ENCODE measurements at regions not wholly inside any gene's neighbourhood (a gene's known extent, or its start where the extent isn't known, plus 50 kb on each side); places are given as distances from the start of the nearest gene placed in this dataset.
"Not testable (repeated sequence)": the region's sequence is repeated elsewhere in the genome, so short reads cannot be mapped to it uniquely, and the experiment has no call there.

DNA sequence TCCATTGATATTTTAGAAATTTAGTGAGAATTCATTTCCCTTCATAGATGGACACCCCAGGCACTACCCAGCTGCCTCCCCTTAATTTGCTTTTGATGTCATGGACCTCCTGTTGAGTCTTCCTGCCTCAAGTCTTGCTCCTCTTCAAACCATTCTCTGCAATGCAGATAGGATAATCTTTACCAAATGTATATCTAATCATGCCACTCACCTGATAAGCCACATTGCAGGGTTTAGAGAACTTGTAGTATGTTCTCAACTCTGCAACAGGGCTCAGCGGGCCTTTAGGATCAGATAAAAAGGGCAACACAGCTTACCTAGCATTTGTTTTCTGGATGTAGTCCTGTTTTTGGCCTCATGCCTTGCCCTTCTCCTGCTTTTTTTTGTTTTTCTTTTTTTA lies 234.5 kb downstream of the EMP1 start:
- DNase-seq: no peak

DNA sequence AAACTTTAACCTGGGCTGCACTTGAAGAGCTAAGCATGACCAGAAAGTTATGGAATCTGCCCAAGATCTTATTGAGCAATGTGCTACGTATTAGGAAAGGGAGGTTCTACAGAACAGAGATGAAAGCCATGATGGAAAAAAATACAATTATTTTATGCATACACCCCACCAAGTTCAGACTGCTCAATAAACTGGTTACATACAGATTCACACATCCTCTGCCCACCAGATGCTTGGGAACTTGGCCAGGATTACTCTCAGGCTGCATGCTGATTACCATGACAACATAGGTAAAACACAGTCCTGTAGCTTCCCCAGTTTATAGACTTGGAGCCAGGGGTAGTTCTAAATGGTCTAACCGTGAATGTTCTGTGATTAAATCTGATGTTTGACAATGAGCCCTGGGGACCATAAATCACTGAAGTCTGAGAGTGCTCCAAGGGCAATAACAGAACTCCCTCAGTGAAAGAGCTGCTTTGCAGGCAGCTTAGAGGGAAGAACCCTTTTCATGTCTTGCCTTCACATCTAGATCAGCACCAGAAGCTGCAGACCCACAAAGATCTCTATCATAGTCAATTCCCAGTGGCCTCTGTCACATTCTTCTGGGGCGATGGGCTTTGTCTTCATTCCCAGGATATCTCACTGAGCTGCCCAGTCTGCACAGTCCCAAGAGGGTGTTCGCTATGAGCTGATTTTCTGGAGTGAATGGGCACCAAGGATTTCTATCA lies 232.2 kb downstream of the EMP1 start:
- DNase-seq: no peak

DNA sequence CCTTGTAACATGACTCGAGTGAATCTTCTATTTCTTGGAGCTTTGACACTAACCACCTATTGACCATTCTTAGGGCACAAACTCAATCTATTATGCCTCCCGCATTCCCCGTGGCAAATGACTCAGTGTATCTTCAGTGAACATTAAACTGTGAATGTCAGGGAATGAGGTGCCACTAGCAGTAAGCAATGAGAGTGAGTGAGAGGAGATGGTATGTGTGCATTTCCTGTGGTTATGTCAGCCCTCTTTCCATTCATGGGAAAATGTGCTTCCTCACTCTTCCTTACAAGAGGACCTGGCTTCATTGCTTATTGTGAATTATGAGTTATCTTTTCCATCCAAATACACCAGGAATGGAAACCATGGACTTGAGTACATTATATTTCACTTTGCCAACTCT lies 229.2 kb downstream of the EMP1 start:
- DNase-seq: no peak

DNA sequence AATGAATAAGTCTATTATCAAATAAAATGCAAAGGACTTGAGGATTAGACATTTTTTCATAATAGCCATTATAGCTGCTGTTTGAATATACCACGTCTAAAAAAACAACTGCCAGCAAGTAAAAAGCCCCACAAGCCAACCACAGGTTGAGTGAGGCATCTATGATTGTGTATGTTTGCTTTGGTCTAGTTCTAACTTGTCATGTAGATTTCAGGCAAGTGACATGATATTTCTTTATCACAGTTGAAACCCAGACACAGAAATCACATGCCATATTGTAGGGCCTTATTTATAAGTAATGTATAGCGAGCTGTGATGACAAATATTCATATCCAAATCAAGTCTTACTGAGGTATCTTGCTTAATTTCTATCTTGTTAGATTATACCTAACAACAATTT lies 225.8 kb downstream of the EMP1 start:
- no peak for DNase-seq

DNA sequence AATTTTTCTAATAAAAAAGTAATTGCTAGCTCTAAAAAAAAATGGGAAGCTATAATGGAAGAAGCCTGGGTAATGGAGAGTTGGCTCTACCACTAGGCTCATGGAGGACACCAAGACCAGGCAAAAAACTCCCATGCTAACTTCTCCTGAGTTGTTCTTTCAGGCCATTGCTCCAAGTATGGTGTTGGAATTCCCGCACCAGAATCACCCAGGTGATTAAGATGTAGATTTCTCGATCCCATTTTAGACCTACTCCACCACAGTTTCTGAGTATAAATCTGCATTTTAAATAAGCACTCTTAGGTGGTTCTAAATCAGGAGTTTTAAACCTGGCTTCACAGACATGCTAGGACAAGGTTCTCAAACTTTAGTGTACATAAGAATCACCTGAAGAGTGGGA lies 221.0 kb downstream of the EMP1 start:
- DNase-seq: no peak

DNA sequence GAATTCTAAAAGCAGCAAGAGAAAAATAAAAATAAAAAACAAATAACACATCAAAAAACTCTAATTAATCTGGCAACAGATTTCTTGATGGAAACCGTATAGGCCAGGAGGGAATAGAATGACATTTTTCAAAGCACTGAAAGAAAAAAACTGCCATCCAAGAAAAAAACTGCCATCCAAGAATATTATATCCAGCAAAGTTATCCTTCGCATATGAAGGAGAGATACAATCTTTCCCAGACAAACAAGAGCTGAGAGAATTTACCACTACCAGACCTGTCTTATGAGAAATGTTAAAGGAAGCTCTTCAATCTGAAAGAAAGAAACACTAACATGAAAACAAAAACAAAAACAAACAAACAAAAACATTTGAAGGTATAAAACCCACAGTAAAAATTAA lies 214.8 kb downstream of the EMP1 start:
- no peak for DNase-seq

DNA sequence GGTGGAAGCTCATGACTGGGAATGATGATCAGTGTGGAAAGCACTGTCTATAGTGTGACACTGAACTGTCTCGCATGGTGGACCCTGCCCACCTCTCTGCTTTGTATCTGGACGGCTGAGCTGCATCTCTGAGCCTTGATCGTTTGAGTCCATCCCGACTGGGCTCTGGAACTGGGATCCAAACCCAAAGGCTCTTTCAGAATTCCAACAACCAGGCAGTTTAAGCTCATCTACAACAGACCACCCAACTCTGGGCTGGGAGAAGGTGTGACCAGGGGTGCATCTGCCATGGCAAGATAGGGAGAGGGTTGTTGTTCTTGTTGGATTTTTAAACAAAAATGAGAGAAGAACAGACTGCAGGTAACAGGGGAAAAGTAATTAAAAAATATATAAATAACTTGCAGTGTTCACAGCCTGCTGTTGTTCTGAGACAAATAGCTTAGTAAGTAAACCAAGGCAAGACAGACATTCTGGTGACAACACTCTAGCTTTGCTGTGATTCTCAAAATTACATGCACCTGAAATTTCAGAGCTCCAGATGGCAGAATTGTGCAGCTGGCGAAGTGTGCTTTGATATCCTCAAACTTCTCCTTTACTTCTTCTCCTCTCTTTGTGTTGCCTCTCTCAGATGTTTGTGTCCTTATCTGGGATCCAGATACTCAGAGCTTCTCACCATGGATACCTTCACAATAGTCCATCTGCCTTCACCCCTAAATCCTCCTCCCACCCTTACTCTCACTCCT lies 209.6 kb downstream of the EMP1 start:
- DNase-seq: no peak

DNA sequence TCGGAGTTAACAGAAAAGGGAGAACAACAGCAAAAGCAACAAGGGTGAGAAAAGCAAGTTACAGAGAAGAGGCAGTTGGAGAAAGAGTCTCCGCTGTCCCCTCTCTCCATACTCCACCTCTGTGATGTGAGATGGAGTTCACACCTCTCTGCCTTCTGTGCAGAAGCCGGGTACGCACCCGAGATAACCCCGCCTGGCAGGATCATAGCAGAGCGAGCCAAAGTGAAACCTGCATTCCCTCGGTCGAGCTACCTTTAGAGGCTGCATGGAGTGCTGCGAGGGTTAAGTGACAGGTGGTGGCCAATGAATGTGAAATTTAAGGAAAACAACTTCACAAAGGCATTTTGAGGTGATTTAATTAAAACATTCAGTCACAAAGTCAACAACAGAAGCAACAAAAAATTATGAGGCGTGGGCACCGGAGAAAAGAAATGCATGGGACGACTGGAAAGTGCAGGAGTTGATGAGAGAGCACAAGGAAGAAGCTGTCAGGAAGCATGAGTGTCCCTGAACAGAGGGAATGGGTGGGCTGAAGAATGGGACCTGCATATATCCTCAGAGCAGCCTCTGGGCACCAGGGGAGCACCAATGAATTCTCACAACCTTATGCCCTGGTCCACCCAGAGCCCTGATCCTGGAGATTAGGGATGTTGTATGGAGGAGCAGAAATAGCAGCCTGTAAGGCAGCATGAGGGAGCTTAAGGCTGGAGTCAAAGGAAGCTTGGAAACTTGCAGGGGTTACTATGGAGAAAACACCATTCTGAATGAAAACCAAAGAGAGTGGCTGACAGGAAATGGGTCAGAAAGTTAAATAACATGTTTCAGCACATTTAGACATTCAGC lies 208.3 kb downstream of the EMP1 start:
- DNase-seq: no peak

DNA sequence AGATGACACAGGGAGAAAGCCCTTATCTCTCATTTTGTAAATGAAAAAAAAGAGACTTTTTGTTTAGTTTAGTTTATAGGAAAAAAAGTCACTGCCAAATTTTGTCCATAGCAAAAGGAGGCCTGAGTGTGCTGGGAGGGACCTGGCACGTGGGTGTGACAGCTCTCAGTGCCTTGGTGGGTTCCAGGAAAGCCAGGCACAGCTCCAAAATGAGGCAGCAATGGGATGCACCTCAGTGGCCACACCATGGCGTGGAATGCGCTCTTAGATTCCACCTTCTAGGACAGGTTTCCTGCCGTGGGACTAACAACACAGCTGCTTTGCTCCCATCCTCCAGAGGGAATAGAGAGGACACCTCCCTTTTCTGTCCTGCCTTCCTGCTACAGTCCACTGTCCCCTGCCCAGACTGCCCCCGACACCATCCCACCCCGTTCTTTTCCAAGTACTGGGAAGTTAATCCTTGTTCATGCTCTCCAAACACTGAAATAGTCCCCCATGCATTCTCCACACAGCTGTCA lies 207.6 kb downstream of the EMP1 start:
- no peak for DNase-seq

DNA sequence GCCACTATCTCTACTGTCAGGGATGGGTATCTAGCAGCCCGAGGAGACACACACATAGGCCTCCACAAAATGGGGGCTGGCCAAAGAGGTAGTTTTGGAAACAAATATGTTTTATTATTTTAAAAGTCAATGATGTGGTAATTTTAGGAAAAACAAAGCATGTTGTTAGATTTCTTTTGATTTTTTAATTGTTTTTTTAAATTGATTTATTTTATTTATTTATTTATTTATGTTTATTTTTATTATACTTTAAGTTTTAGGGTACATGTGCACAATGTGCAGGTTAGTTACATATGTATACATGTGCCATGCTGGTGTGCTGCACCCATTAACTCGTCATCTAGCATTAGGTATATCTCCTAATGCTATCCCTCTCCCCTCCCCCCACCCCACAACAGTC lies 194.8 kb downstream of the EMP1 start:
- not testable (repeated sequence) for DNase-seq

DNA sequence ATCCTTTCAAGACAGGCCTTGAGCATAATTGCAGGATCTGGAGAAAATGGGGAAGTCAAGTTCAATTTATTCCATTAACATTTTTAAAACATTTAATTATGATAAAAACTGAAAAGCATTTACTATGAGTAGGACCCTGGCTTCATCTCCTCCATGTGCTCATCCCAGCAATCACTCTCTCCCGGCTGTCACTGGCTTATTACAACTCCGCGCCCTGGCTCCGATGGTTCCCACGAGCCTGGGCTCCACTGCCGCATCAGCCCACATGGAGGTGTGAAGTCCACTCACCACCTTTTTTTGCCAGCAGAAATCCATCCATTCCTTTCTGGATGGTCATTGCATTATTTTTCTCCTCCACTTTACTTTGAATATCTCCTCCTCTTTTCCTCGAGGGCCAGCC lies 194.4 kb downstream of the EMP1 start:
- DNase-seq: no peak

DNA sequence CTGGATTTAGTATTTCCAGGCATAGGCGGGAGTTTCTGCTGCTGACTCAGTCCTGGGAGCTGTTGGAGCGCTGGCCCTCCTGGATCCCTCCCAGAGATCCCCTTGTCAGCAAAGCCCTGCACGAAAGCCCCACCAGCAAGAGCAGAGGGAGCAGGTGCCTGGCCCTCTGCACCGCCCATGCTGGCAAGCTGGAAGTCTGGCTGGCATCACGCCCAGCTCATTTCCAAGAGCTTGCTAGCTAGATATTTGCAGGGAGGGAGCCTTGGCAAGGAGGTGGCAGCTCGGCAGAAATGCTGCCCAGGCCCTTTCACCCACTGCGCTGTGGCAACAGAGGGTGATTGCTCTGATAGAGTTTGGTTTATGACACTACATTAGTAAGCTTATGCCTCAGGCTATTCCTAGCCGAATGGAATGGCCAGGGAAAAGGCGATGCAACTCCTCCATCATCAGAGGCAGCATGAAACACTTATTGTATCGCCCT lies 193.9 kb downstream of the EMP1 start:
- no peak for DNase-seq

DNA sequence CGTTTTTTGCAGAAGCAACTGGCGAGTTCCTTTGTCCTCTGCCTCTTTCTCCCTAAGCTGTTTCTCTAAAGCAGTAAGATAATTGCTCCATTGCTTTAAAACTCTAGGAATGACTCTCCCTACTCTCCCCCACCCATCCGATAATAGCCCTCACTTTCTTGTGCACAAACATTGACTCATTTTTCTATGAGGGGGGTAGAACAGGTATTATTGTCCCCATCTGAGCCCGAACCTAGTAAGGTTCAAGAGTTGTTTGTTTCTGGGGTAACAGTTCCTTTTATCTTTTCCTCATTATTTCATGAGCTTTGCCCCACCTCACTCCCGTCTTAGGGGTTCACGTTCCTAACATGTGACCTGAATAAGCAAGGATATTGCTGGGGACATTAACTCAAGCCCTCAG lies 190.6 kb downstream of the EMP1 start:
- no peak for DNase-seq

DNA sequence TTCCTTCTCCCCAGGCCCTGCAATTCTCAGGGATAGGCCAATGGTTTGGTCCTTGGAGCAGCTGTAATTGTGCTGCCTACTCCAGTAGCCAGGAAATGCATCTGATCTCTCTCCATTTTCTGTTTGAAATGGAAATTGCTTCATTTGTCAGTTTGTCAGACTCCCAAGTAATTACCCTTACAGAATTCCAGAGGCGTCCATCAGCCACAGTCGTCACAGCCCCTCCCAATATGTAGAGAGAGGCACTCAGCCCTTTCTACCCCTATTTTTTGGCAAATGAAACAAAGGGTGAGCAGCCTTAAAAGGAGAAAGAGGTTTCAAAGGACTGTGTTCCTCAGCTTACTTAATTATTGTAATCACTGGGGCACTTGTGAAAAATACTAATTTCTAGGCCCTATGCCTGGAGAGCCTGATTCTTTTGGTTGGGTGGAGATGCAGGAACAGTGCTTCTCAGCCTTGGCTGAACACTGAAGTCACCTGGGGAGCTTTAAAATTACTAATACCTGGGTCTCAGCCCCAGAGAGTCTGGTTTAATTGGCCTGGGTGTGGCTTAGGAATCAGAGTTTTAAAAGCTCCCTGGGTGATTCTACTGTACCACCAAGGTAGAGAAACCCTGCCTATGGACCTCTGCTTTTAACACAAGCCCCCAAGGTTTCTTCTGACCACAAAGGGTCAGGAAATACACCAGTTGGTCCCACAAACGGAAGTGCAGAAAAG lies 190.0 kb downstream of the EMP1 start:
- DNase-seq: no peak

DNA sequence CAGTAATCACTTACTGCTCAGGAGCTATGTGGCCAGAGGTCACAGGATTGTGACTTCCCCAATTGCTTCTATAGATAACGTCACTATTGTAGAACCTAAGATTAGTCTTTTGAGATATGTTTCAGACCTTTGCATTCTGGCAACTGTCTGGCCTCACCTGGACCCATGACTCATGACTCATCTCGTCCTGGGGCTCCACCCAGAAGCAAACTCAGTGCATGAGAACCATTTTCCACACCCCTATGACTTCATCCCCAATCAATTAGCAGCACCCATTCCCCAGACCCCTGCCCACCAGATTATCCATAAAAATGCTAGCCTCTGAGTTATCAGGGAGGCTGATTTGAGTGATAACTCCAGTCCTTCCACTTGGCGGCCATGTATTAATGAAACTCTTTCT lies 186.9 kb downstream of the EMP1 start:
- DNase-seq: no peak

DNA sequence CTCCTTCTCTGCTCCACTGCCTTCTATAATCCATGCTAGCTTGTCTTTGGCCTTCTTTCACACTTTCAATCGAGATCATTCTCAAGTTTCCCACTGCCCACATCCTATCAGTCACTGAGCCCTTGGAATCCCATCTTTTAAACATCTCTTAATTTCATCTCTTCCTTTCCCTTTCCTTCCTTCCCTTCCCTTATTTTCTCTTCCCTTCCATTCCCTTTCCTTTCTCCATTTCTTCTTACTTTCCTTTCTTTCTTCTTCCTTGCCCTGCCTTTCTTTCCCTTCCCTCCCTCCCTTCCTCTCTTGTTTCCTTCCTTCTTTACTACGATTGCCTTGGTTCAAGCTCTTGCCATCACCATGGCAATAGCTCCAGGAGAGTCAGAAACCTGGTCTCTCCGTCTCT lies 183.8 kb downstream of the EMP1 start:
- DNase-seq: no peak

DNA sequence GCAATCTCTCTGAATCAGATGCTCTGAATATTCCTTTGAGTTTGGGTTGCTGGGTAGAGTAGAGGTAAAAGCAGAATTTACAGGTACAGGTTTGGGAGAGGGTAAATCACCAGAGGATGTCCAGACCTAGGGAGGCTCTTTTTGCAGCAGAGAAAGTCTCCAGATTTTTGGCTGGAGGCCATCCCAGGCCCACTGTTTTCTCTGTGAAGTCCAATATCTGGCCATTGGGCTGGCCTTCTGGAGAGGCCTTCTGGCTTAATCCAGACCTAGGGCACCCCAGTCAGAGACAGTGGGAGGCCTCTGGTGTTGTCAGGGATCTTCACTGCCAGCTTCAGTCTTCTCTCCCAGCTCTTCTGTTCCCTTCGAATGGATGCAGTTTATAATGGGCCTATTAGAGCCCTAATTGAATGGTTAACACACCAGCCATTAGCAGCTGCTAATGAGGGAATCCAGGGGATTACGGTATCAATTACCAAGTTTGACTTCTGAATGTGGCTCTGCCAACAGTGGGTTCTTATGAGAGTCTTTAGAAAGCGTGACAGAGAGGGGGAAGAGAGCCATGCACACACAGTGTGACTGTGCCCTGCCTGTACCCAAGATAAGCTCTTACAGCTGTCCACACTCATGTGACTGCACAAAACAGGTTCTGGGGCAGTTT lies 183.1 kb downstream of the EMP1 start:
- no peak for DNase-seq

DNA sequence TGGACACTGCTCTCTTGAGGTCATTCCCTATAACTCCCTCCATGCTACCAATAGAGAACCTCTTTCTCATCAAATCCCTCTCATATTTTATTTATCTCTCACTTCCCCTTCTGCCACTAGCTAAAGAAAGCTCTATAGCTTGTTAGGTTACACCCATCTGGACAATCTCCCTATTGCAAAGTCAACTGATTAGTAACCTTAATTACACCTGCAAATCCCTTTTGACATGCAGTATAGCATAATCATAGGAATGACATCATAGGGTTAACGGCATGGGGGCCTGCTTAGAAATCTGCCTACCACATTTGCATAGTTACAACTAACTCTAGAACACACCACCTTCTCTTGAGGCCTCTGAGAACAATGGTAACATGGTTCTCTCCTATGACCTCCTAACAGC lies 181.2 kb downstream of the EMP1 start:
- no peak for DNase-seq

DNA sequence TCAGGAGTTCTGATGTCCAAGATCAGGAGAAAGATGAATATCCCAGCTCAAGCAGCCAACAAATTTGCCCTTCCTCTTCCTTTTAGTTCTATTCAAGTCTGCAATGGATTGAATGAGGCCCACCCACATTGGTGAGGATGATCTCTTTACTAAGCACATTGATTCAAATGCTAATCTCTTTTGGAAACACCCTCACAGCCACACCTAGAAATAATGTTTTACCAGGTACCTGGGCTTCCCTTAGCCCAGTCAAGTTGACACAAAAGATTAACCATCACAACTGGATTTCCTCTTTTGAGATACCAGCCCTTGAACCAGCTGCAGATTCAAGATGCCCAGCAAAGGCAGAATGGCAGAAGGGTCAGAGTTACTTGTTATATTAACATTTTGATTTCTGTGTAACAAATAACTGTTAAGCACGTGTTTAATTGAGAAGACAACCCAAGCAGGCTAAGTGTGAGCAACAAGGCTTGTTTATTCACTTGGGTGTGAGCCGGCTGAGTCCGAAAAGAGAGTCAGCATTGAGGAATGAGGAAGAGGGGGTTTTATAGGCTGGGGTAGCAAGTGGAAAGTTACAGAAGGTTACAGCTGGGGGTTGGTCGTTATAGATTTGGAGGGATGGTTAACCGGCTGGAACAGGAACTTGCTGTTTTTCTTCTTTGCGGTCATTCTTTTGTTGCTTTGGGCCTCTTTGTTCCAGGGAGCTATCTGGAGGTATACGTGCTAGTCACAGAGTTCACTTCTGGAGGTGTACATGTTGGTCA lies 180.3 kb downstream of the EMP1 start:
- no peak for DNase-seq

DNA sequence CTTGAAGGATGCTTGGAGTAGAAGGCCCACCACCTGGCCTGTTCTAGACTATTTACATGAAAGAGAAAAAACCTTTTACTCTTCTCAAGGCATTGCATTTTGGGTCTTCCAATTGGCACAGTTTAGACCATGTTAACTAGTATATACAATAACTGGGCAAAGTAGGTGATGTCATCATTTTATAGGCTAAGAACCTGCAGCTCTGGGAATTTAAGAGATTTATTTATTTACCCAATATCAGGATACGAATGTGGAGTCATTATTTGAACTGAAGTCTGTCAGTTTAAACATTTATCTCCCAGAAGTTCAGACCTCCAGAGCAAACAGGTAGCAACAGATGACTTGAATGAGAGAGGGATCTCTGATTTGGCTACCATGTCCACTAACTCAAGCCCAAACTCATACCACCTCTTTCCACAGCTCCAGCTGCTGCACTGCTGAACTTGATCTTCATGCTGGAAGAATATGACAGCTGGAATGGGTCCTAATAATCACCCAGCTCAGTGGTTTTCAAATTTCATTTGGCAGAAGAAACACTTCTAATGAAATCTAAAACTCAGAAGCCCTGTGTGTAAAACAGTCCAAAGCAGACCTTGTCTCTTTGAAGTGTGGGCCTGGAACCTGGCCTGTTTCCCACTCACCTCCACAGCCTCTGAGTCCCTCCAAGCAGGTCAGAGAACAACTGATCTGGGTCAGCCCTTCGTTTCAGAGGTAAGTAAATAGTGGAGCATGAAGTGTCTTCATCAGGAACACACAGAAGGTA lies 179.2 kb downstream of the EMP1 start:
- DNase-seq: no peak

DNA sequence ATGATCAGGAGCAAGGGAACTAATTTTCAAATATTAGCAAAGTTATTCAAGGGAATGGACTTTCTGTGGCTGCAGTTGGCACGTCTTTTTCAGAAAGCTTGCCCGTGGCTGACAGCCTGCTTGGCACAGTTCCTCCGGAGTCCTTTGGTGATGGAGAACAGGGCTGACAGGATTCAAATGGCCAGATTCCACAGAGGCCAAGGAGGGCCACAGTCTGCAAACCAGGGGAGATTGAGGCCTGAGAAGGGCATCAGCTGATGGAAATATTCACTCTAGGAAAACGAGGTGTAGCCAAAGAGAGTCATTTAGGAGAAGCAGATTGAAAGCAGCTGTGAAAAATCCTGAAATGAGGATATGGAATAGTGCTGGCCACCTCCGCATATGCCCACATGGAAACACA lies 178.3 kb downstream of the EMP1 start:
- no peak for DNase-seq

All from Kasumi-1 (cell line).